ENCODE measurements at regions not wholly inside any gene's neighbourhood (a gene's known extent, or its start where the extent isn't known, plus 50 kb on each side); places are given as distances from the start of the nearest gene placed in this dataset.

DNA sequence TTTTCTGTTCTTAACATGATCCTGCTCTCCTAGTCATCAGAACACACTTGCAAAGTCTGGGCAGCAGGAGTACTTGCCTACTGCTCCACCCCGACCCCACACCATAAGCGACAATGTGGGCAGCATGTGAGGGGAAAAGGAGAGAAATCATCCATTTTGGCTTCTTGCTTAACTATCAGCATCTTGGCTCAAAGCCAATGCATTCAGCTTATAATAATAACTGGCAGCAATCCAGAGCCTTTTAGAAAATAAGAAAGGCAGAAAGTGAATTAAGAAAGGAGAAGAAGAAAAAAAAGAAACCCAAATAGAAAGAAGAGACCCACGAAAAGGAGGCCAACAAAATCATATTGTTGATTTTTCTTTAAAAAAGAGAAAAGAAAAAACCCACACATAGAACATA lies 930.8 kb downstream of the BCL11B start:
- Mint-ChIP-seq H3K9me3 (peaks cover 8% of the 10 kb centered on the region), H3K27me3 (ENCODE audit: low read depth, poor library complexity) (peaks cover 5% of the 10 kb centered on the region), H3K36me3 (ENCODE audit: low read depth) (no peaks in the 10 kb centered on the region), H3K27ac (no peak overlapping the region), H3K4me1 (peaks cover 14% of the 10 kb centered on the region), H3K4me3 (no peak overlapping the region)
- TF ChIP-seq, protein P1, sequence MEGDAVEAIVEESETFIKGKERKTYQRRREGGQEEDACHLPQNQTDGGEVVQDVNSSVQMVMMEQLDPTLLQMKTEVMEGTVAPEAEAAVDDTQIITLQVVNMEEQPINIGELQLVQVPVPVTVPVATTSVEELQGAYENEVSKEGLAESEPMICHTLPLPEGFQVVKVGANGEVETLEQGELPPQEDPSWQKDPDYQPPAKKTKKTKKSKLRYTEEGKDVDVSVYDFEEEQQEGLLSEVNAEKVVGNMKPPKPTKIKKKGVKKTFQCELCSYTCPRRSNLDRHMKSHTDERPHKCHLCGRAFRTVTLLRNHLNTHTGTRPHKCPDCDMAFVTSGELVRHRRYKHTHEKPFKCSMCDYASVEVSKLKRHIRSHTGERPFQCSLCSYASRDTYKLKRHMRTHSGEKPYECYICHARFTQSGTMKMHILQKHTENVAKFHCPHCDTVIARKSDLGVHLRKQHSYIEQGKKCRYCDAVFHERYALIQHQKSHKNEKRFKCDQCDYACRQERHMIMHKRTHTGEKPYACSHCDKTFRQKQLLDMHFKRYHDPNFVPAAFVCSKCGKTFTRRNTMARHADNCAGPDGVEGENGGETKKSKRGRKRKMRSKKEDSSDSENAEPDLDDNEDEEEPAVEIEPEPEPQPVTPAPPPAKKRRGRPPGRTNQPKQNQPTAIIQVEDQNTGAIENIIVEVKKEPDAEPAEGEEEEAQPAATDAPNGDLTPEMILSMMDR (IDR thresholded peaks at IDR 0.05): no peak
- no peak for DNase-seq

DNA sequence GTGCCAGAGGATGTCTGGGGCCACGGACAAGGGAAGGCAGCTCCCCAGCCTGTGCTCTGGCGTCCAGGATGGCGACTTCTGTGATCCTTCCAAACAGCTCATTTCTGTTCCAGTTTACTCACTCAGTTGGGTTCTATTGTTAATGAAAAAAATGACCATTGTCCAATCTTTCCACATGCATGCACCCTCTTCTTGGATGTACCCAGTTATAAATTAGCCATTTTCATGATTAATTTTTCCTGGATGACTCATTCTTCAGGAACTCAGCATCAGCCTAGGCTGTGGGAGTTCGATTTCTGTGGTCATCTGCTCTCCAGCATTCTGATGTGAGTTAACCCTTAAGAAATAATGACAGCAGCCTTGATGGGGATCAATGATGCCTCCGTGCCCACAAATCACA lies 926.8 kb downstream of the BCL11B start:
- TF ChIP-seq, protein P1 (IDR thresholded peaks at IDR 0.05): no peak
- Mint-ChIP-seq H3K4me1 (peaks cover 33% of the 10 kb centered on the region), H3K27ac (no peak overlapping the region), H3K36me3 (ENCODE audit: low read depth) (no peaks in the 10 kb centered on the region), H3K9me3 (peaks cover 8% of the 10 kb centered on the region), H3K4me3 (no peak overlapping the region), H3K27me3 (ENCODE audit: low read depth, poor library complexity) (peaks cover 18% of the 10 kb centered on the region)
- DNase-seq: no peak

DNA sequence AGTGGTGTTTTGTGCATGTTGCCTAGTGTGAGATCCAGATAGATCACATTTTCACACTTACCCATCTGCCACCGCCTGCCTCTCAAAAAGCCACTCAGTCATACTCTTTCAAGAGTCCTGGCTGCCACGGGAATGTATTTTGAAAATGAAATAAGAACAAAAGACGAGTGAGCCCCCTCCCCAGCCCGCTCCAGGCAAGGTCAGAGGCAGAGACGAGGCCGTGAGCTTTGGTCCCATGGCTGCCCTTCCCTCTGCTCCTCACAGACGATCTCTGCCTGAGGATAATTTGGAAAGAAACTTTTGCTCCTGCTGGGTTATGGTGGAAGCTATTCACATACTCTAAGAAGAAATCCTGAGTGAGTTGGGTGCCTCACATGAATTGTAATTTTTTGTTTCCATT lies 924.3 kb downstream of the BCL11B start:
- no peak for DNase-seq
- Mint-ChIP-seq H3K27ac (peak overlapping the region; percentile 82), H3K9me3 (peaks cover 8% of the 10 kb centered on the region), H3K36me3 (ENCODE audit: low read depth) (no peaks in the 10 kb centered on the region), H3K4me3 (no peak overlapping the region), H3K4me1 (peaks cover 39% of the 10 kb centered on the region), H3K27me3 (ENCODE audit: low read depth, poor library complexity) (peaks cover 19% of the 10 kb centered on the region)
- TF ChIP-seq, protein P1 (IDR thresholded peaks at IDR 0.05): no peak

DNA sequence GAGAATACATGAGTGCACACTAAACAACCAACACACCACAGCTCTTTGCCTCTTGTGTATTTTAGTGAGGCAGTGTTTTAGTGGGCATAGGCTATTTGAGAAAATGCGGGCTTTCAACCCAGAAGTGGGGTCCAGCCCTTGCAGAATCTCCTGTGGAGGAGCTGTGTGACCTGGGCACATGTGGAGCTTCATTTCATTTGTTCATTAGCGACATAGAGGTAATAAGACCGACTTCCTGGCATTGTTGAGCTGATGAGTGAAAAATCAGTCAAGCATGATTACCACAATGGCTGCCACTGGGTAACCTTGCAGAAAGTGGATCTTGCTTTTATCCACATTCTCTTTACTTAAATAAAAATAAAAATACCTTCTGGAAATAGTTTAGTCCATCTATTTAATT lies 923.5 kb downstream of the BCL11B start:
- Mint-ChIP-seq H3K27me3 (ENCODE audit: low read depth, poor library complexity) (peaks cover 27% of the 10 kb centered on the region), H3K4me1 (peaks cover 39% of the 10 kb centered on the region), H3K9me3 (peaks cover 8% of the 10 kb centered on the region), H3K36me3 (ENCODE audit: low read depth) (no peaks in the 10 kb centered on the region), H3K4me3 (no peak overlapping the region), H3K27ac (no peak overlapping the region)
- TF ChIP-seq, protein P1 (IDR thresholded peaks at IDR 0.05): no peak
- DNase-seq: no peak

DNA sequence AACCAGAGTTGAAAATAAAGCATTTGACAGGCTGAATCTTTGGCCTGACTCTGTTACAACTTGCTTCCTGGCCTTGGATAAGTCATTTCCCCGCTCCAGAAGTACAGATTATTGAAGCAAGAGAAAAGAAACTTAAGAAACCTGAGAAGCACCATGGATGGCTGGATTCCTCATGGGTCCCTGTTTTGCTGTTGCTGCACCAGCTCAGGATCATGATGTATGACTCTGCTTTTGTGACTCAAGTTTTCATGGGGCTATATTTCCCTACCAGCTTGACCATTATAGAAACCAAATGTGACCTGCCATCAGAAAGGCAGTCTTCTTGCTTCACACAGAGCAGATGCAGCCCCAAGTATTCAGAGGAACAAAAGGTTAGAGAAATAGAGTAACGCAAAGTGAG lies 921.8 kb downstream of the BCL11B start:
- H3K4me3 Mint-ChIP-seq: no peak overlapping the region
- no peak overlapping the region for H3K27ac Mint-ChIP-seq
- H3K36me3 Mint-ChIP-seq (ENCODE audit: low read depth): no peaks in the 10 kb centered on the region
- peaks cover 5% of the 10 kb centered on the region for H3K9me3 Mint-ChIP-seq
- H3K27me3 Mint-ChIP-seq (ENCODE audit: low read depth, poor library complexity): peaks cover 27% of the 10 kb centered on the region
- peaks cover 35% of the 10 kb centered on the region for H3K4me1 Mint-ChIP-seq
- no peak for DNase-seq
- TF ChIP-seq, protein P1 (IDR thresholded peaks at IDR 0.05): no peak

DNA sequence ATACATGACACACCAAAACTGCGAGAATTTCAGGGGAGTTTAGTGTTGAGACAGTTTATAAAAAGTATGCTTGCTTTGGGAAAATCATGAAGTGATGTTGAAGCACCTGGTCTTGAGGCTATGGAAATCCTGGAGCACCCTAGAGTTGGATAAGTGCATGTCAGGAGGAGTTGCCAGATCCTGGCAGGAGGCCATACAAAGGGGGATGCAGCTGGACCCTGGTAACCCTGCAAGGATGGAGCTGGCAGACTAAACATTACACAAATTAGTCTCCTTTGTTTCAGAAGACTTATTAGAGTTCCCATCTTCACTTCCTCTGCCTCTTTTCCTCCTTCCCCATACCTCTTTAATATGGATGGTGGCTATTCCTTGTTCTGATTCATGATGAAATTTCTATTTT lies 907.0 kb downstream of the BCL11B start:
- peaks cover 24% of the 10 kb centered on the region for H3K27me3 Mint-ChIP-seq (ENCODE audit: low read depth, poor library complexity)
- no peaks in the 10 kb centered on the region for H3K4me1 Mint-ChIP-seq
- TF ChIP-seq, protein P1 (IDR thresholded peaks at IDR 0.05): no peak
- no peaks in the 10 kb centered on the region for H3K36me3 Mint-ChIP-seq (ENCODE audit: low read depth)
- H3K27ac Mint-ChIP-seq: no peak overlapping the region
- peaks cover 42% of the 10 kb centered on the region for H3K9me3 Mint-ChIP-seq
- DNase-seq: no peak
- no peak overlapping the region for H3K4me3 Mint-ChIP-seq

All from nephron progenitor cell (in vitro differentiated cells).